PC-3 (cell line): ENCODE measurements at regions not wholly inside any gene's neighbourhood (a gene's known extent, or its start where the extent isn't known, plus 50 kb on each side); places are given as distances from the start of the nearest gene placed in this dataset.

Source experiments
- CTCF ChIP-seq: fragments of 300-600 bp; sonication (generic); conservative IDR thresholded peaks from 2 replicates; pipeline ENCODE4 v1.5.1; 2017; ENCODE audit warnings: antibody characterized with exemption, low read depth, mild to moderate bottlenecking, low read length
- EZH2 ChIP-seq: fragments of 300-600 bp; sonication (generic); IDR thresholded peaks from one replicate; pipeline ENCODE4 v1.6.1; 2017; ENCODE audit warnings: antibody characterized with exemption, mild to moderate bottlenecking, low read length; ENCODE audit not compliant: unreplicated experiment
- EZH2phosphoT487 ChIP-seq: fragments of 300-600 bp; sonication (generic); IDR thresholded peaks from 2 replicates; pipeline ENCODE4 v1.6.1; 2018; ENCODE audit warnings: mild to moderate bottlenecking, antibody characterized with exemption, low read length, borderline replicate concordance

GRCh38 chr4:111797455-111798163, 347.6 kb upstream of the FAM241A start:
- TF ChIP-seq CTCF (no peak), EZH2phosphoT487 (no peak), EZH2 (no peak)
